ENCODE measurements at regions not wholly inside any gene's neighbourhood (a gene's known extent, or its start where the extent isn't known, plus 50 kb on each side); places are given as distances from the start of the nearest gene placed in this dataset.

- TF ChIP-seq CTCF (IDR thresholded peaks at IDR 0.05): no peak
- H3K27me3 ChIP-seq: peaks cover 0 to 20% of the 10 kb centered on the region in 2 donors
- no peaks in the 10 kb centered on the region for H3K4me1 ChIP-seq
- H3K9me3 ChIP-seq: no peaks in the 10 kb centered on the region
- no peak overlapping the region for H3K27ac ChIP-seq
- no peaks in the 10 kb centered on the region for H3K36me3 ChIP-seq
- no peak for DNase-seq
- intact Hi-C loops (cut with DNase I; ENCODE audit: low total_unique reads): no loop called here
- H3K4me3 ChIP-seq: no peak overlapping the region
Observed at GRCh38 chr17:72208832-72209231, 88.0 kb downstream of the SOX9 start.

- TF ChIP-seq CTCF (IDR thresholded peaks at IDR 0.05): no peak
- no peaks in the 10 kb centered on the region for H3K9me3 ChIP-seq
Observed at GRCh38 chr17:72212041-72212440, 91.2 kb downstream of the SOX9 start.

GRCh38 chr17:72215490-72215889, 94.7 kb downstream of the SOX9 start:
- no peak overlapping the region for H3K4me3 ChIP-seq
- intact Hi-C loops (cut with DNase I; ENCODE audit: low total_unique reads): no loop called here
- TF ChIP-seq CTCF (IDR thresholded peaks at IDR 0.05): no peak
- no peak overlapping the region for H3K27ac ChIP-seq
- DNase-seq: no peak
- peaks cover 0 to 10% (median 2%) of the 10 kb centered on the region in 4 donors for H3K4me1 ChIP-seq
- H3K36me3 ChIP-seq: no peaks in the 10 kb centered on the region
- no peaks in the 10 kb centered on the region for H3K9me3 ChIP-seq
- peaks cover 0 to 24% of the 10 kb centered on the region in 2 donors for H3K27me3 ChIP-seq

More at GRCh38 chr17:72212041-72212440, 91.2 kb downstream of the SOX9 start:
- no peak overlapping the region for H3K27ac ChIP-seq
- H3K4me1 ChIP-seq: no peaks in the 10 kb centered on the region
- intact Hi-C loops (cut with DNase I; ENCODE audit: low total_unique reads): no loop called here
- no peaks in the 10 kb centered on the region for H3K36me3 ChIP-seq
- H3K27me3 ChIP-seq: peaks cover 0 to 7% of the 10 kb centered on the region in 2 donors
- no peak overlapping the region for H3K4me3 ChIP-seq
- DNase-seq: no peak

- H3K9me3 ChIP-seq: no peaks in the 10 kb centered on the region
- peaks cover 0 to 27% of the 10 kb centered on the region in 2 donors for H3K27me3 ChIP-seq
- no peak overlapping the region for H3K27ac ChIP-seq
- DNase-seq: no peak
- H3K36me3 ChIP-seq: no peaks in the 10 kb centered on the region
- peaks cover 0 to 11% (median 2%) of the 10 kb centered on the region in 4 donors for H3K4me1 ChIP-seq
- intact Hi-C loops (cut with DNase I; ENCODE audit: low total_unique reads): no loop called here
- no peak for TF ChIP-seq CTCF (IDR thresholded peaks at IDR 0.05)
- no peak overlapping the region for H3K4me3 ChIP-seq
Observed at GRCh38 chr17:72215928-72216327, 95.1 kb downstream of the SOX9 start.

- no peak for TF ChIP-seq CTCF (IDR thresholded peaks at IDR 0.05)
- Histone ChIP-seq H3K9me3 (no peaks in the 10 kb centered on the region), H3K4me1 (peaks cover 0 to 11% (median 2%) of the 10 kb centered on the region in 4 donors), H3K27ac (no peak overlapping the region), H3K4me3 (no peak overlapping the region), H3K36me3 (no peaks in the 10 kb centered on the region), H3K27me3 (peaks cover 0 to 30% of the 10 kb centered on the region in 2 donors)
- intact Hi-C loops (cut with DNase I; ENCODE audit: low total_unique reads): no loop called here
- DNase-seq: no peak
Observed at GRCh38 chr17:72219137-72219823, 98.5 kb downstream of the SOX9 start.
